ENCODE measurements at regions not wholly inside any gene's neighbourhood (a gene's known extent, or its start where the extent isn't known, plus 50 kb on each side); places are given as distances from the start of the nearest gene placed in this dataset.

DNA sequence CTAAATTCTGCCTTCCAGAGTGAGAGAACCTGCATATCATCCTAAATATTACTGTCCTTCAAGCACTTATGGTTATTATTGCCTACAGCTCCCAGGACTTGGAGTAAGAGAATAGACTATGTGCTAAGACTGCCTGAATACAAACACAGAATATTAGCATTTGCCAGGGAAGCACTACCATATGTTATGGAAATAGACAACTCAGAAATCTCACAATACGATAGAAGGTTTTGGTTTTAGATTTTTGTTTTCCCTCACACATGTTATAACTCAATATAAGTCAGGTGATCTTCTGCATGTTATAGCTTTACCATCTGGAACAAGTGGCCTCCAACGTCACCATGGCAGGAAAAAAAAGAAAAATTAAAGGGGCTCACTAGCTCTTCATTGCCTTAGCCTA is 413.9 kb downstream of the LRRIQ3 start:
- no peak for DNase-seq
- intact Hi-C loops (cut with micrococcal nuclease): no loop called here
- Mint-ChIP-seq H3K27ac (no peak overlapping the region), H3K4me3 (no peak overlapping the region), H3K9me3 (no peaks in the 10 kb centered on the region), H3K36me3 (no peaks in the 10 kb centered on the region), H3K4me1 (ENCODE audit: low read depth) (no peaks in the 10 kb centered on the region), H3K27me3 (no peaks in the 10 kb centered on the region)
- ChIA-PET CTCF (no interaction called here), POLR2A (no interaction called here)

DNA sequence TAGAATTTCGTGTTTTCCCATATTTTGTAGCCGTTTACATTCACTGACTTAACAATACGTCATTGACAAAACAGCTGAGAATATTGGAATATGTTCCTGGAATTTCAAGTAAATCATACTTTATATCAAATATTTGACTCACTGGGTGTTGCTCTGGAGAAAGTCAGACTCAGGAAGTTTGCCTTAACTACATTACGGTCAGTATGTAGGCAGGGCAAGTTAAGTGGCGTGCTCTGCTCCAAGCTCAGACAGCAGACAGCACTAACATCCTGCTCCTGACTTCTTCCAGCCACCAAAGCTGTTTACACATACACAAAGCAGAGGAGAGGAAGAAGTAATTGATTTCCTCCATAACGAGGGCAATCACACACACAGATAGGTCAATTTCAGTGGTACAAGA is 414.6 kb downstream of the LRRIQ3 start:
- Mint-ChIP-seq H3K27ac (no peak overlapping the region), H3K4me3 (no peak overlapping the region), H3K9me3 (no peaks in the 10 kb centered on the region), H3K27me3 (no peaks in the 10 kb centered on the region), H3K36me3 (no peaks in the 10 kb centered on the region), H3K4me1 (ENCODE audit: low read depth) (no peaks in the 10 kb centered on the region)
- ChIA-PET CTCF (no interaction called here), POLR2A (no interaction called here)
- intact Hi-C loops (cut with micrococcal nuclease): no loop called here
- DNase-seq: no peak

DNA sequence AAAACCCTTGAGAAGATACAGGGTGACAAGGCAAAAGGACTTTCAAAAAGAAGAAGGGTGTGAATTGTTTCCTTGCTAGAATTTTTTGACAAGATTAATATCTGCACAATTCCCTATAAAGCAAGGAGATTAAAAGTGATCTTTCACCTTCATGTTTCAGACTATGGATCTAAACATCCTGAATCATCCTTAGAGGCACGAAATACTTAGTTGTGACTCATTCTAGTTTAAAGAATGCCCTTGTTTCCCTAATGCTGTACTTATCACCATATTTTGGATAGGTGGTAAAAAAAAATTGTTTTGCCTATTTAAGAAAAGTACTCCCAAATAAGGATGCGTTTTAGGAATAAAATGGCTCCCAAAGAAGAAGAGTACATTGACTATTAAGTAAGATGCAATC is 415.1 kb downstream of the LRRIQ3 start:
- intact Hi-C loops (cut with micrococcal nuclease): no loop called here
- Mint-ChIP-seq H3K4me3 (no peak overlapping the region), H3K9me3 (no peaks in the 10 kb centered on the region), H3K27me3 (no peaks in the 10 kb centered on the region), H3K27ac (no peak overlapping the region), H3K4me1 (ENCODE audit: low read depth) (no peaks in the 10 kb centered on the region), H3K36me3 (no peaks in the 10 kb centered on the region)
- no peak for DNase-seq
- ChIA-PET POLR2A (no interaction called here), CTCF (no interaction called here)

DNA sequence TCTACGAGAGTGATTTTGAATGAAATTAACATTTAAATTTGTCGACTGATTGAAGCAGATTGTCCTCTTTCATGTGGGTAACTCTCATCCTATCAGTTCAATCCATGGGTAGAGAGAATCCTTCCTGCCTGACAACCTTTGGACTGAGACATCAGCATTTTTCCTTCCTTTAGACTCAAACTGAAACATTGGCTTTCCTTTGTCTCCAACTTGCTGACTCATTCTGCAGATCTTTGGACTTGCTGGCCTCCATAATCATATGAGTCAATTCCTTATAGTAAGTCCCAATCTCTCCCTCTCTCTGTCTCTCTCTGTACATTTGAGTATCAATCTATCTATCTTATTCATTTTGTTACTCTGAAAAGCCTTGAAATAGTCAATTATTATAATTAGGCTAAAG is 416.7 kb downstream of the LRRIQ3 start:
- no peaks in the 10 kb centered on the region for H3K36me3 Mint-ChIP-seq
- H3K27ac Mint-ChIP-seq: no peak overlapping the region
- H3K4me1 Mint-ChIP-seq (ENCODE audit: low read depth): no peaks in the 10 kb centered on the region
- no peak for DNase-seq
- no peaks in the 10 kb centered on the region for H3K9me3 Mint-ChIP-seq
- H3K4me3 Mint-ChIP-seq: no peak overlapping the region
- H3K27me3 Mint-ChIP-seq: no peaks in the 10 kb centered on the region
- ChIA-PET CTCF (no interaction called here), POLR2A (no interaction called here)
- intact Hi-C loops (cut with micrococcal nuclease): no loop called here

DNA sequence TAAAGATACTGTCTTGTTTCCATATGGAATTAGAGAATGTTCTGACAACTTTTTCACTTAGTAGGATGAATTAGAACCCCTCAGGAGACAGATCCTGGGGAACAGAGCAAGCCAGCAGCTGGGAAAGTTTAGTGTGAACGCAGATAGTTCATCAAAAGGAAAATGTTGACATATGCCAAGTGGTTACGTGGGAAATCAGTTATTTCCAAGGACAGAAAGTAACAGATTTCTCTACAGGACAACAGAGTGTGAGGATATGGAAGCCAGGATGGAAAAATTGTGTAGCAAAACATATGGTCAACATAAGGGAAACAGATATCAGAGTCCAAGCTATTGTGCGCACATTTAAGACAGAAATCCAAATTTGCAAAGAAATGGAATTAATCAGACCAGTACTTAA is 419.5 kb downstream of the LRRIQ3 start:
- CTCF ChIA-PET: no interaction called here
- no peak overlapping the region for H3K27ac Mint-ChIP-seq
- intact Hi-C loops (cut with micrococcal nuclease): no loop called here

DNA sequence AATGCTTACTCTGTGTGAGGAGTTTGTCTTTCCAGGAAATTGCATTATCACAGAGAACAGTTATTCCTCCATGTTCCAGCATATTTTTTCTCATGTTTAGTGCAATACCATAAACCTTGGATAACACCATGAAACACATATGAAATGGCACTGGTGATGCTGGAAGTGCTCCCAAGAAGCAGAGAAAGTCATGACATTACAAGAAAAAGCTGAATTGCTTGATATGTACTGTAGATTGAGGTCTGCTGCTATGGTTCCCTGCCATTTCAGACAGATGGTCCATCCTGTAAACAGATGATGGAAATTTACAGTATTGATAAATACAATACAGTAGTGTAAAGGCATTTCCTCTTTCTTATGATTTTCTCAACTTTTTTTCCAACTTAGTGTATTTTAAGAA is 422.1 kb downstream of the LRRIQ3 start:
- H3K4me3 Mint-ChIP-seq: no peak overlapping the region
- ChIA-PET POLR2A (no interaction called here), CTCF (no interaction called here)
- H3K27ac Mint-ChIP-seq: no peak overlapping the region
- no peak for DNase-seq
- H3K9me3 Mint-ChIP-seq: no peaks in the 10 kb centered on the region
- H3K4me1 Mint-ChIP-seq (ENCODE audit: low read depth): no peaks in the 10 kb centered on the region
- H3K36me3 Mint-ChIP-seq: no peaks in the 10 kb centered on the region
- H3K27me3 Mint-ChIP-seq: no peaks in the 10 kb centered on the region
- intact Hi-C loops (cut with micrococcal nuclease): no loop called here

More for the DNA sequence above, 419.5 kb downstream of the LRRIQ3 start:
- Mint-ChIP-seq H3K36me3 (no peaks in the 10 kb centered on the region), H3K4me3 (no peak overlapping the region), H3K9me3 (no peaks in the 10 kb centered on the region), H3K4me1 (ENCODE audit: low read depth) (no peaks in the 10 kb centered on the region), H3K27me3 (no peaks in the 10 kb centered on the region)
- POLR2A ChIA-PET: no interaction called here
- no peak for DNase-seq

DNA sequence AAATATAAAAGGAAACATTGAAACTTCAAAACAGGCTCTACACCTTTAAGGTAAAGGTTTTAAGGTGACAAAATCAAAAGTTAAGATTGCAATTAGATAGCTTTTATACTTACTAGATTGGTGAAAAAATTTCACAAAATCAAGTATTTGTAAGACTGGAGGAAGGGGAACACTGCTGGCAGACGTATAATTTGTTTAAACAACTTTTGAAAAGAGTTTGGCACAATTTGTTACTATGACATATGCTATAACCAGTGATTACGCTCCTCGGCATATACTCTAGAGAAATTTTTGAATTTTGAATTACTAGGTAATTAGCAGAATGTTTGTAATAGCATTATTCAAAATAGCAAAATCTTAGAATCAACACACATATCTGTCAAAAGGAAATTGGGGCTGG is 425.0 kb downstream of the LRRIQ3 start:
- DNase-seq: no peak
- Mint-ChIP-seq H3K27me3 (no peaks in the 10 kb centered on the region), H3K36me3 (no peaks in the 10 kb centered on the region), H3K4me3 (no peak overlapping the region), H3K9me3 (no peaks in the 10 kb centered on the region), H3K27ac (no peak overlapping the region), H3K4me1 (ENCODE audit: low read depth) (no peaks in the 10 kb centered on the region)
- intact Hi-C loops (cut with micrococcal nuclease): no loop called here
- ChIA-PET POLR2A (no interaction called here), CTCF (no interaction called here)

DNA sequence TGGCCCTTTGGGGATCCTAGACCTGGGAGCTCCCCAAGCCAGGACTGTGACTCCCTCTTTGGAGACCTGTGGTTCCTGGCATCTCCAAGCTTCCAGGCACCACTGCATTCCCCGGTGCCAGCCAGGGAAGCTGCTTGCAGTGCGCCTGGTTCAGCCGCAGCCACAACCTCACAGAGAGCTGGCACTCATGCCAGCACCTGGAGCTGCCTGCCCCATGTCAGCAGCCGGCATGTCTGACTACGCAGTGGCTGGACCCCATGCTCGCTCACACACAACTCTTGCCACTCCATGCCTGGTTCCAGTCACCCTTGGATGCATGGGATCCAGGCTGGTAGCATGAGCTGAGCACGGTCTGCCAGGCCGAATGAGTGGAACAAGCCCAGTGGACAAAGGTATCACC is 426.6 kb downstream of the LRRIQ3 start:
- Mint-ChIP-seq H3K36me3 (no peaks in the 10 kb centered on the region), H3K4me1 (ENCODE audit: low read depth) (no peaks in the 10 kb centered on the region), H3K4me3 (no peak overlapping the region), H3K9me3 (no peaks in the 10 kb centered on the region), H3K27me3 (no peaks in the 10 kb centered on the region), H3K27ac (no peak overlapping the region)
- no peak for DNase-seq
- POLR2A ChIA-PET: no interaction called here
- intact Hi-C loops (cut with micrococcal nuclease): no loop called here
- CTCF ChIA-PET: no interaction called here

DNA sequence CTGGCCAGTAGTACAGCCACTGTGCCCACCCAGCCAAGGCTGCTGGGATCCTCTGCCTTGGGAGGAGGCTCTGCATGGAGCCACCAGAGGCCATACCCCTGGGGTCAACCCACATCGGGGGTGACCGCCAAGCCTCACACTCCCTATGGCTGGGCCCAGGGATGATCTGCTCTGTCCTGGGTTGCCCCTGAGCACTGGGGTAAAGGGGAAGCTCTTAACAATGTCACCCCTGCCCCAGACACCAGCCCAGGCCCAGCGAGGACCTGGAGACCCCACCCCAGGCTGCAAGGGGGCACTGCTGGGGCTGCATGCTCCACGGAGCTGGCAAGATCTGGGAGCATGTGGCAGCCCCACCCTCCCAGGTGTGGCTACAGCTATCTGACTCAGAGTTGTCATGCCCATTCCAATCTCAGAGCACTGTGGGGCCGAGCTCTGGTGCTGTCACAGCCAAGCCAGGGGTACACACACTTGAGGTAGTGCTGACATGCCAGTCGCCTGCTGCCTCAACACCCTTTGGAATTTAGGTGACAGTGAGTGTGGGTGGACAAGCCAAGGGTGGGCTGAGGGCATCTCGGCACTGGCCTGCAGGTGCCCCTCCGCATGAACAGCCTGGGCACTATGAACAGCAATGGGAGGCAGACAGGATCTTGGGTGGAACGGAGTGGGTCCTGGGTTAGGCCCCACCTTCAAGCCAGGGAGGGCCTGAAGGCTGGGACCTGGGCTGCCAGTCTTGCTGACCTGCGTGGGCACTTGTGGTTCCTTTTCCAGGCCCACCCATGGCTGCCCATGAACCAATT is 427.7 kb downstream of the LRRIQ3 start:
- Mint-ChIP-seq H3K27me3 (no peaks in the 10 kb centered on the region), H3K36me3 (no peaks in the 10 kb centered on the region), H3K9me3 (no peaks in the 10 kb centered on the region), H3K27ac (no peak overlapping the region), H3K4me1 (ENCODE audit: low read depth) (no peaks in the 10 kb centered on the region), H3K4me3 (no peak overlapping the region)
- DNase-seq: no peak
- POLR2A ChIA-PET: no interaction called here
- CTCF ChIA-PET: no interaction called here
- intact Hi-C loops (cut with micrococcal nuclease): no loop called here

DNA sequence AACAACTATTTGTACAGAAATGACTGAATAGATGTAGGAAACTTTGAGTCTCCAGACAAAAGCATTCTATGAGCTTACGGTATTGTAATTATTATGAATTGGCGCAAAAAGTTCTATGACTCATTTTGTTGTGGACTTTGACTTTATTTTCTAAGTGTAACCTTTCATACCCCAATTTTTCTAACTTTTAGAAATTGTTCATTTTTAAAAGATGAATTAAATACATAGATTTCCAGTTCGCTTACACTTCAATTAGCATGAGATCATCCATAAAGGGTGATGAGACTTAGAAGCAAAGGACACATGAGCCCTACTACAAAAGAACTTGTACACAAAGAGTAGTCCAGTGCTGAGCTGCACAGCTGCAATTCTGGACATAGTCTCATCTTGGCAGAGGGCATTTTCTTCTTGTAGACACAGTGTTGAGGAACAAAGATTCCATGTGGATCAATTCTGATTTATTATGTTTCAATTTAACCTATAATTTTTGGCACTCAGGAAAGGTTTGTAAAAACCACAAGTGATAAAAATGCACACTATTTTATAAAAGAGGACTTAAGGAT is 431.1 kb downstream of the LRRIQ3 start:
- CTCF ChIA-PET: no interaction called here
- POLR2A ChIA-PET: no interaction called here
- Mint-ChIP-seq H3K4me3 (no peak overlapping the region), H3K9me3 (no peaks in the 10 kb centered on the region), H3K27me3 (no peaks in the 10 kb centered on the region), H3K27ac (no peak overlapping the region), H3K36me3 (no peaks in the 10 kb centered on the region), H3K4me1 (ENCODE audit: low read depth) (no peaks in the 10 kb centered on the region)
- intact Hi-C loops (cut with micrococcal nuclease): no loop called here
- no peak for DNase-seq

DNA sequence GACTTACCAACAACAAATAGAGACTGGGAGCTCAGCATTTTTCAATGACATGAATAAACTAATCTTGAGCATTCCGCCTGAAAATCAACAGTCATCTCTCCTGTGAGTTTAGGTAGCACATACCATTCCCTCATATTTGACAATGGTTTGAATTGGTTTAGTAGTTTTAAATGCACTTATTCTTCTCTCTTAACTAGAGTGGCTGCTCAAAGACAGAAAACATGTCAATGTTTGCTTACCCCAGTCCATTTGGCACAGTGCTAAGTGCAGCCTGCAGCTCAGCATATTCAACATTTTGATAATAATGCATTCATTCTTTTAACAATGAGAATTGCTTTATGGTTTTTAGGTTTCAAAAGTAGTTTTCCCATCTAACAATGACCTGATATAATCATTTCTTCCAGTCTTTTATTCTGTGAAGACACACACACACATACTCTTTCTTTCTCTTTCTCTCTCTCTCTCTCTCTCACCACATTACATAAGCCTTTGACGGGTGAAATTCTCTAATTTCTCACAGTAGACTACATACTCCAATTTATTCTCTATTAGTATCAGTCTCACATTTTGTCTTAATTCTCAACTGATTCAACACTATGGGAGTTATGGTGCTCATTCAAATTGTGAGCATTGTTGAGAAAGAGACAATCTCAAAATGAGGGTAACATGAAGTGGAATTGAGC is 432.3 kb downstream of the LRRIQ3 start:
- Mint-ChIP-seq H3K4me3 (no peak overlapping the region), H3K36me3 (no peaks in the 10 kb centered on the region), H3K9me3 (no peaks in the 10 kb centered on the region), H3K4me1 (ENCODE audit: low read depth) (no peaks in the 10 kb centered on the region), H3K27me3 (no peaks in the 10 kb centered on the region), H3K27ac (no peak overlapping the region)
- DNase-seq: no peak
- POLR2A ChIA-PET: no interaction called here
- intact Hi-C loops (cut with micrococcal nuclease): no loop called here
- CTCF ChIA-PET: no interaction called here

DNA sequence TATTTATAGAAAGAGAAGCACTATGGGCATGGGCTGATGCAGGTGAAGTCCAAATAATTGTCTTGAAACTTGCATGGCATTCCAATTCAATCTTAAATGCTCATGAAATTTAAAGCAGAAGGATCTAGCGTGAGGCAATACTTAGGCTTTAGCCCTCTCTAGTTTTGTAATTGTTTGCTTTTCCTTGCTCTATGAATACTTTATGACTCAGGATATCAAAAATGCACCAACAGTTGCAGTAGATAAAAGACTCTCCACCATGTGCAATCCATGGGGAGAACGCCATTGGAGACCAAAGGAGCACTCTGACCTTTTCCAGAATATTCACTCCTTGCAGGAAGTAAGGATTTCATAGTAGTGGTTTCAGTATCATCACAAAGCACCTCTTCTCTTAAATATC is 436.4 kb downstream of the LRRIQ3 start:
- Mint-ChIP-seq H3K9me3 (no peaks in the 10 kb centered on the region), H3K27me3 (no peaks in the 10 kb centered on the region), H3K36me3 (no peaks in the 10 kb centered on the region), H3K27ac (no peak overlapping the region), H3K4me3 (no peak overlapping the region), H3K4me1 (ENCODE audit: low read depth) (no peaks in the 10 kb centered on the region)
- CTCF ChIA-PET: no interaction called here
- DNase-seq: no peak
- intact Hi-C loops (cut with micrococcal nuclease): no loop called here
- POLR2A ChIA-PET: no interaction called here

DNA sequence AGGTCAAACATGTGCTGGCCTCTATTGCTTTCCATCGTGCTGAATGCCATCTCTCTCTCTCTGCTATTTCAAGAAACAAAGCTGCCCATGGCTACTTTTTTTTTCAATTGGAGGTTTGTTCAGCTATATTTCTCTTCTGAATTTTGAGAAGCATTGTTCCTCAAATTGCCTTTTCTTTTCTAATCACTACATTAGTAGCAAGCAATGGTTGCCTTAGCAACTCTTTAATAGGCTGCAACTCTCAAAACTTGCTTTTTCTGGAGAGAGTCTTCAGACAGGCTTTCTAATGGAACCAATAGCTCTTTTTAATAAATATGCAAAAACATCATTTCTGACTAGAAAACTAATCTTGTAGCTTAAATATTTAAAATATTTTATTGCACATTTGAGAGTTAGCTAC is 439.0 kb downstream of the LRRIQ3 start:
- Mint-ChIP-seq H3K27me3 (no peaks in the 10 kb centered on the region), H3K4me1 (ENCODE audit: low read depth) (no peaks in the 10 kb centered on the region), H3K9me3 (no peaks in the 10 kb centered on the region), H3K4me3 (no peak overlapping the region), H3K27ac (no peak overlapping the region), H3K36me3 (no peaks in the 10 kb centered on the region)
- ChIA-PET POLR2A (no interaction called here), CTCF (no interaction called here)
- no peak for DNase-seq
- intact Hi-C loops (cut with micrococcal nuclease): no loop called here

Data from activated CD4-positive, alpha-beta memory T cell treated with anti-CD3 and anti-CD28 coated beads for 36 hours (primary cell).